Neural cell (in vitro differentiated cells): ENCODE measurements at regions not wholly inside any gene's neighbourhood (a gene's known extent, or its start where the extent isn't known, plus 50 kb on each side); places are given as distances from the start of the nearest gene placed in this dataset.
"Not testable (repeated sequence)": the region's sequence is repeated elsewhere in the genome, so short reads cannot be mapped to it uniquely, and the experiment has no call there.

Experiments
- H2AFZ ChIP-seq: fragments of 200-600, 300-800 bp; sonication (generic), shearing (Covaris generic); 2 replicates; pipeline ENCODE4 v1.6.0; 2014; ENCODE audit warnings: low read depth, mild to moderate bottlenecking, antibody characterized with exemption, low read length, moderate library complexity
- H3F3A ChIP-seq: fragments of 200-600 bp; shearing (Covaris generic); 2 replicates; pipeline ENCODE4 v1.6.1; 2016; ENCODE audit warnings: mild to moderate bottlenecking, moderate library complexity, mixed read lengths, antibody characterized with exemption, low read length; ENCODE audit not compliant: insufficient read depth, poor library complexity, severe bottlenecking
- H3K27ac ChIP-seq: fragments of 200-600, 300-800 bp; sonication (generic), shearing (Covaris generic); 2 replicates; pipeline ENCODE4 v1.5.1; 2014; ENCODE audit warnings: mild to moderate bottlenecking, low read length, moderate library complexity
- H3K27me3 ChIP-seq: fragments of 300-800, 200-600 bp; sonication (generic), shearing (Covaris generic); 2 replicates; pipeline ENCODE4 v1.6.0; 2014; ENCODE audit warnings: mild to moderate bottlenecking, low read depth, low read length, moderate library complexity; ENCODE audit not compliant: insufficient read depth
- H3K36me3 ChIP-seq: fragments of 300-800, 200-600 bp; sonication (generic), shearing (Covaris generic); 2 replicates; pipeline ENCODE4 v1.5.1; 2014; ENCODE audit warnings: mild to moderate bottlenecking, antibody characterized with exemption, low read length, moderate library complexity; ENCODE audit not compliant: insufficient read depth
- H3K4me2 ChIP-seq: fragments of 300-800, 200-600 bp; sonication (generic), shearing (Covaris generic); 2 replicates; pipeline ENCODE4 v1.6.0; 2014; ENCODE audit warnings: mild to moderate bottlenecking, low read length
- H3K4me3 ChIP-seq: fragments of 300-800, 200-600 bp; sonication (generic), shearing (Covaris generic); 2 replicates; pipeline ENCODE4 v1.5.1; 2014; ENCODE audit warnings: mild to moderate bottlenecking, low read length, moderate library complexity
- H3K79me2 ChIP-seq: fragments of 200-600 bp; shearing (Covaris generic); replicated peaks from 2 replicates; pipeline ENCODE4 v1.6.0; 2014; ENCODE audit warnings: mild to moderate bottlenecking, low read length, moderate library complexity; ENCODE audit not compliant: insufficient read depth
- H3K9ac ChIP-seq: fragments of 300-800, 200-600 bp; sonication (generic), shearing (Covaris generic); 2 replicates; pipeline ENCODE4 v1.6.1; 2016; ENCODE audit warnings: mild to moderate bottlenecking, low read length, mixed read lengths
- H3K9me2 ChIP-seq: fragments of 200-600 bp; shearing (Covaris generic); 2 replicates; pipeline ENCODE4 v1.6.1; 2016; ENCODE audit warnings: mild to moderate bottlenecking, low read length, mixed read lengths; ENCODE audit not compliant: insufficient read depth
- H3K9me3 ChIP-seq: fragments of 200-600, 300-800 bp; sonication (generic), shearing (Covaris generic); 2 replicates; pipeline ENCODE4 v1.6.1; 2016; ENCODE audit warnings: mild to moderate bottlenecking, mixed run types, low read length, moderate library complexity, mixed read lengths
- H4K20me1 ChIP-seq: fragments of 200-600 bp; shearing (Covaris generic); 2 replicates; pipeline ENCODE4 v1.6.1; 2016; ENCODE audit warnings: mild to moderate bottlenecking, mixed run types; ENCODE audit not compliant: insufficient read depth
- EZH2 ChIP-seq: fragments of 200-600, 300-800 bp; shearing (Covaris generic), sonication (generic); IDR thresholded peaks from 2 replicates; pipeline ENCODE4 v1.6.1; 2014; ENCODE audit warnings: antibody characterized with exemption, low read length, borderline replicate concordance, mild to moderate bottlenecking; ENCODE audit not compliant: insufficient read depth, poor library complexity, severe bottlenecking
- MXI1 ChIP-seq: fragments of 450-650 bp; conservative IDR thresholded peaks from 2 replicates; pipeline ENCODE4 v1.6.1; 2014; ENCODE audit warnings: antibody characterized with exemption, mild to moderate bottlenecking; ENCODE audit not compliant: poor library complexity, severe bottlenecking
- POLR2AphosphoS5 ChIP-seq: IDR thresholded peaks from 2 replicates; pipeline ENCODE4 v1.6.1; 2012
- RAD21 ChIP-seq: fragments of 450-650 bp; conservative IDR thresholded peaks from 2 replicates; pipeline ENCODE4 v1.6.1; 2014; ENCODE audit warnings: antibody characterized with exemption, mild to moderate bottlenecking, moderate library complexity
- SMC3 ChIP-seq: fragments of 450-650 bp; conservative IDR thresholded peaks from 2 replicates; pipeline ENCODE4 v1.6.1; 2014; ENCODE audit warnings: antibody characterized with exemption, mild to moderate bottlenecking, moderate library complexity; ENCODE audit not compliant: poor library complexity
- TF ChIP-seq, protein P1 (sequence below): IDR thresholded peaks from 2 replicates; pipeline ENCODE4 v1.6.1; 2012; ENCODE audit warnings: borderline replicate concordance

DNA sequence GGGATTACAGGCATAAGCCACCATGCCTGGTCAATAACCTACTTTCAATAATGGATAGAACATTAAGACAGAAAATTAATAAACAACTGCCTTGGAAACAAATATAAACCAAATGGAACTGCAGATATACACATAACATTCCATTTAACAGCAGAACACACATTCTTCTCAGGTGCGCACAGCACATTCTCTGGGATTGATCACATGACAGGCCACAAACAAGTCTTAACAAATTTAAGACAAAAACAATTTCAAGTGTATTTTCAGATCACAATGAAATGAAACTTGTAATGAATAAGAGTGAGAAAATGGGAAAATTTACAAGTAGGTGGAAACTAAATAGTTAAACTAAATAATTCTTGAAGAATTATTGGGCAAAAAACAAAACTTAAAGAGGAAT, 167.9 kb downstream of the TBX18 start:
- Histone ChIP-seq H3K27ac (no peak overlapping the region), H3K4me2 (no peak overlapping the region), H3K79me2 (no peaks in the 10 kb centered on the region), H3F3A (no peaks in the 10 kb centered on the region), H3K9me2 (no peaks in the 10 kb centered on the region), H4K20me1 (no peaks in the 10 kb centered on the region), H3K36me3 (no peaks in the 10 kb centered on the region), H3K27me3 (no peaks in the 10 kb centered on the region), H3K4me3 (no peak overlapping the region), H3K9me3 (no peaks in the 10 kb centered on the region), H3K9ac (no peak overlapping the region), H2AFZ (no peak overlapping the region)
- TF ChIP-seq RAD21 (no peak), MXI1 (no peak), EZH2 (no peak), SMC3 (no peak), POLR2AphosphoS5 (no peak)

DNA sequence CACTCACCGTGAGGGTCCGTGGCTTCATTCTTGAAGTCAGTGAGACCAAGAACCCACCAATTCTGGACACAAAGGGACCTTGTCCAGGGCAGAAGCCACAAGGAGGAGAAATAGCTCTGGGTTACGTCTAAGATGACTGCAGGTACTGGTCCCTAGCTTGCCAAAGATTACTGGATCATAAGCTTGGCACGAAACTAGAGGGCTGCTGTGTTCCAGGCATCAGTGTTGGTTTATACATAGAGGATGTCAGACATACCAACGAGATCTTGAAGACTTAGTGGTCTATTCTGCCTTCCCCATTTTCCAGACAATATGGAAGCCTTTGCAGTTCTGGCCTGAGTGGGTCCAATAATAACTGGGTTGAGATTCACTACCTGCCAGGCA, 175.7 kb downstream of the TBX18 start:
- Histone ChIP-seq H3K27ac (no peak overlapping the region), H3K4me3 (no peak overlapping the region), H3K9me2 (no peaks in the 10 kb centered on the region), H4K20me1 (no peaks in the 10 kb centered on the region), H3K79me2 (no peaks in the 10 kb centered on the region), H3K36me3 (no peaks in the 10 kb centered on the region), H2AFZ (no peak overlapping the region), H3F3A (no peaks in the 10 kb centered on the region), H3K4me2 (no peak overlapping the region), H3K9ac (no peak overlapping the region), H3K27me3 (no peaks in the 10 kb centered on the region), H3K9me3 (no peaks in the 10 kb centered on the region)
- TF ChIP-seq, protein P1, sequence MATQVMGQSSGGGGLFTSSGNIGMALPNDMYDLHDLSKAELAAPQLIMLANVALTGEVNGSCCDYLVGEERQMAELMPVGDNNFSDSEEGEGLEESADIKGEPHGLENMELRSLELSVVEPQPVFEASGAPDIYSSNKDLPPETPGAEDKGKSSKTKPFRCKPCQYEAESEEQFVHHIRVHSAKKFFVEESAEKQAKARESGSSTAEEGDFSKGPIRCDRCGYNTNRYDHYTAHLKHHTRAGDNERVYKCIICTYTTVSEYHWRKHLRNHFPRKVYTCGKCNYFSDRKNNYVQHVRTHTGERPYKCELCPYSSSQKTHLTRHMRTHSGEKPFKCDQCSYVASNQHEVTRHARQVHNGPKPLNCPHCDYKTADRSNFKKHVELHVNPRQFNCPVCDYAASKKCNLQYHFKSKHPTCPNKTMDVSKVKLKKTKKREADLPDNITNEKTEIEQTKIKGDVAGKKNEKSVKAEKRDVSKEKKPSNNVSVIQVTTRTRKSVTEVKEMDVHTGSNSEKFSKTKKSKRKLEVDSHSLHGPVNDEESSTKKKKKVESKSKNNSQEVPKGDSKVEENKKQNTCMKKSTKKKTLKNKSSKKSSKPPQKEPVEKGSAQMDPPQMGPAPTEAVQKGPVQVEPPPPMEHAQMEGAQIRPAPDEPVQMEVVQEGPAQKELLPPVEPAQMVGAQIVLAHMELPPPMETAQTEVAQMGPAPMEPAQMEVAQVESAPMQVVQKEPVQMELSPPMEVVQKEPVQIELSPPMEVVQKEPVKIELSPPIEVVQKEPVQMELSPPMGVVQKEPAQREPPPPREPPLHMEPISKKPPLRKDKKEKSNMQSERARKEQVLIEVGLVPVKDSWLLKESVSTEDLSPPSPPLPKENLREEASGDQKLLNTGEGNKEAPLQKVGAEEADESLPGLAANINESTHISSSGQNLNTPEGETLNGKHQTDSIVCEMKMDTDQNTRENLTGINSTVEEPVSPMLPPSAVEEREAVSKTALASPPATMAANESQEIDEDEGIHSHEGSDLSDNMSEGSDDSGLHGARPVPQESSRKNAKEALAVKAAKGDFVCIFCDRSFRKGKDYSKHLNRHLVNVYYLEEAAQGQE: no peak
- no peak for TF ChIP-seq MXI1
- no peak for TF ChIP-seq EZH2
- no peak for TF ChIP-seq RAD21

DNA sequence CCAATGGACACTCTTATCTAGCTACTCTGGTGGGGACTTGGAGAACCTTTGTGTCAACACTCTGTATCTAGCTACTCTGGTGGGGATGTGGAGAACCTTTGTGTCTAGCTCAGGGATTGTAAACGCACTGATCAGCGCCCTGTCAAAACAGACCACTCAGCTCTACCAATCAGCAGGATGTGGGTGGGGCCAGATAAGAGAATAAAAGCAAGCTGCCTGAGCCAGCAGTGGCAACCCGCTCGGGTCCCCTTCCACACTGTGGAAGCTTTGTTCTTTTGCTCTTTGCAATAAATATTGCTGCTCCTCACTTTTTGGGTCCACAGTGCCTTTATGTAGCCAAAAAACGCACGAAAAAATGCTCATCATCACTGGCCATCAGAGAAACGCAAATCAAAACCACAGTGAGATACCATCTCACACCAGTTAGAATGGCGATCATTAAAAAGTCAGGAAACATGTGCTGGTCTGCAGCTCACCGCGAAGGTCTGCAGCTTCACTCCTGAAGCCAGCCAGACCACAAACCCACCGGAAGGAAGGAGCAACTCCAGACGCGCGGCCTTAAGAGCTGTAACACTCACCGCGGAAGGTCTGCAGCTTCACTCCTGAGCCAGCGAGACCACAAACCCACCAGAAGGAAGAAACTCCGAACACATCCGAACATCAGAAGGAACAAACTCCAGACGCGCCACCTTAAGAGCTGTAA, 176.3 kb downstream of the TBX18 start:
- not testable (repeated sequence) for H3K9me3 ChIP-seq, H3K4me3 ChIP-seq, H4K20me1 ChIP-seq, H3K36me3 ChIP-seq, H3K9me2 ChIP-seq, H3K27me3 ChIP-seq, H3F3A ChIP-seq, H3K4me2 ChIP-seq, H3K9ac ChIP-seq, H3K79me2 ChIP-seq, H2AFZ ChIP-seq, H3K27ac ChIP-seq

DNA sequence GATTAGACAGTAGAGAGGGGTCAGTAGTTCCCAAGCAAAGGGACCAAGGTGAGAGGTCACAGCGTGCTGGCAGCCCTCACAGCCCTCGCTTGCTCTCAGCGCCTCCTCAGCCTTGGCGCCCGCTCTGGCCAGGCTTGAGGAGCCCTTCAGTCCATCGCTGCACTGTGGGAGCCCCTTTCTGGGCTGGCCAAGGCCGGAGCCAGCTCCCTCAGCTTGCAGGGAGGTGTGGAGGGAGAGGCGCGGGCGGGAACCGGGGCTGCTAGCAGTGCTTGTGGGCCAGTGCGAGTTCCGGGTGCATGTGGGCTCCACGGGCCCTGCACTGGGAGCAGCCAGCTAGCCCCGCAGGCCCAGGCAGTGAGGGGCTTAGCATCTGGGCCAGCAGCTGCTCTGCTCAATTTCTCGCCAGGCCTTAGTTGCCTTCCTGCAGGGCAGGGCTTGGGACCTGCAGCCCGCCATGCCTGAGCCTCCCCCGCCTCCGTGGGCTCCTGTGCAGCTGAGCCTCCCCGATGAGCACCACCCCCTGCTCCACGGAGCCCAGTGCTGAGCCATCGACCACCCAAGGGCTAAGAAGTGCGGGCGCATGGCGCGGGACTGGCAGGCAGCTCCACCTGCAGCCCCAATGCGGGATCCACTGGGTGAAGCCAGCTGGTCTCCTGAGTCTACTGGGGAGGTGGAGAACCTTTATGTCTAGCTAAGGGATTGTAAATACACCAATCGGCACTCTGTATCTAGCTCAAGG, 177.0 kb downstream of the TBX18 start:
- not testable (repeated sequence) for H3K9me2 ChIP-seq, H3K27ac ChIP-seq, H2AFZ ChIP-seq, H3F3A ChIP-seq, H3K4me3 ChIP-seq, H3K27me3 ChIP-seq, H3K9ac ChIP-seq, H3K36me3 ChIP-seq, H3K4me2 ChIP-seq, H3K79me2 ChIP-seq, H4K20me1 ChIP-seq, H3K9me3 ChIP-seq
